IMR-90 (cell line): ENCODE measurements at regions not wholly inside any gene's neighbourhood (a gene's known extent, or its start where the extent isn't known, plus 50 kb on each side); places are given as distances from the start of the nearest gene placed in this dataset.

ENCODE experiments used
- ATAC-seq: fragments of 200-7000 bp; cut with Tn5 transposase; 2 replicates; pipeline ENCODE4 v1.9.1; 2020; ENCODE audit warnings: low read depth, mild to moderate bottlenecking, moderate library complexity
- BruUV-seq: library from RNA; stranded (reverse); fragments of 400-500 nt; replicated peaks from 2 replicates; lab custom pipeline; 2021; lab: Mats Ljungman, UMichigan
- CTCF ChIA-PET: fragments of 300-600 bp; formaldehyde crosslinking; extraction: SDS; loops from one replicate; lab custom pipeline; 2021; ENCODE audit warnings: antibody characterized with exemption; lab: Yijun Ruan, JAX
- POLR2A ChIA-PET: fragments of 300-600 bp; sonication (Branson Sonifier 250); formaldehyde crosslinking; loops from one replicate; lab custom pipeline; 2022; ENCODE audit warnings: antibody characterized with exemption; ENCODE audit not compliant: unreplicated experiment; lab: Charles Lee
- DNase-seq: peaks from one replicate; pipeline ENCODE4 v3.0.0; 2013
- H2AFZ ChIP-seq: replicated peaks from 2 replicates; pipeline ENCODE3; 2013; ENCODE audit warnings: low read length, mild to moderate bottlenecking; ENCODE audit not compliant: poor library complexity
- H2AK5ac ChIP-seq: 2 replicates; pipeline ENCODE4 v1.6.1; 2013; ENCODE audit warnings: low read depth, low read length, inconsistent platforms
- H2AK9ac ChIP-seq: replicated peaks from 2 replicates; pipeline ENCODE3; 2013; ENCODE audit warnings: mild to moderate bottlenecking, low read depth, low read length, moderate library complexity; ENCODE audit not compliant: poor library complexity
- H2BK120ac ChIP-seq: 2 replicates; pipeline ENCODE4 v1.6.1; 2013; ENCODE audit warnings: low read depth, low read length, inconsistent platforms
- H2BK15ac ChIP-seq: 3 replicates; pipeline ENCODE4 v1.6.1; 2013; ENCODE audit warnings: low read depth, low read length, inconsistent platforms
- H2BK20ac ChIP-seq: 2 replicates; pipeline ENCODE4 v1.6.1; 2013; ENCODE audit warnings: low read depth, mild to moderate bottlenecking, inconsistent platforms, low read length, moderate library complexity
- H2BK5ac ChIP-seq: 2 replicates; pipeline ENCODE4 v1.6.1; 2013; ENCODE audit warnings: mild to moderate bottlenecking, low read depth, low read length, inconsistent platforms; ENCODE audit not compliant: poor library complexity, severe bottlenecking
- H3K14ac ChIP-seq: replicated peaks from 2 replicates; pipeline ENCODE4 v1.6.1; 2013; ENCODE audit warnings: low read depth, low read length, inconsistent platforms
- H3K18ac ChIP-seq: 2 replicates; pipeline ENCODE4 v1.6.1; 2013; ENCODE audit warnings: low read depth, low read length, control low read depth
- H3K23ac ChIP-seq: 2 replicates; pipeline ENCODE4 v1.6.1; 2013; ENCODE audit warnings: low read depth, low read length, inconsistent platforms
- H3K27ac ChIP-seq: 2 replicates; pipeline ENCODE4 v1.5.1; 2013; ENCODE audit warnings: mild to moderate bottlenecking, control low read depth, low read length; ENCODE audit not compliant: insufficient read depth
- H3K27me3 ChIP-seq: 2 replicates; pipeline ENCODE4 v1.6.1; 2013; ENCODE audit warnings: low read length; ENCODE audit not compliant: control insufficient read depth, insufficient read depth
- H3K36me3 ChIP-seq: 2 replicates; pipeline ENCODE4 v1.6.1; 2013; ENCODE audit warnings: low read length, mixed read lengths; ENCODE audit not compliant: control insufficient read depth, insufficient read depth
- H3K4ac ChIP-seq: 2 replicates; pipeline ENCODE4 v1.6.1; 2013; ENCODE audit warnings: low read depth, low read length, inconsistent platforms
- H3K4me1 ChIP-seq: 2 replicates; pipeline ENCODE4 v1.6.1; 2013; ENCODE audit warnings: low read length, mixed read lengths; ENCODE audit not compliant: control insufficient read depth, insufficient read depth
- H3K4me2 ChIP-seq: 2 replicates; pipeline ENCODE4 v1.6.1; 2013; ENCODE audit warnings: low read depth, mild to moderate bottlenecking, control low read depth, low read length, moderate library complexity
- H3K4me3 ChIP-seq: 2 replicates; pipeline ENCODE4 v1.5.1; 2013; ENCODE audit warnings: low read depth, mild to moderate bottlenecking, control low read depth, low read length, moderate library complexity; ENCODE audit not compliant: insufficient read depth
- H3K56ac ChIP-seq: 2 replicates; pipeline ENCODE4 v1.6.1; 2013; ENCODE audit warnings: low read length, inconsistent platforms; ENCODE audit not compliant: insufficient read depth; ENCODE audit errors: extremely low read depth
- H3K79me1 ChIP-seq, 2 experiments: 2 replicates each; pipeline ENCODE4 v1.6.1; 2013; ENCODE audit warnings: low read length in 2 of 2, inconsistent platforms in 1 of 2, low read depth in 1 of 2
- H3K9ac ChIP-seq: 2 replicates; pipeline ENCODE4 v1.6.1; 2013; ENCODE audit warnings: low read depth, low read length, control low read depth
- H3K9me1 ChIP-seq: 2 replicates; pipeline ENCODE4 v1.6.1; 2013; ENCODE audit warnings: low read length, inconsistent platforms; ENCODE audit not compliant: insufficient read depth
- H3K9me3 ChIP-seq: 2 replicates; pipeline ENCODE4 v1.6.1; 2013; ENCODE audit warnings: low read length; ENCODE audit not compliant: control insufficient read depth, insufficient read depth
- H4K20me1 ChIP-seq: 2 replicates; pipeline ENCODE4 v1.6.1; 2013; ENCODE audit warnings: low read length, inconsistent platforms; ENCODE audit not compliant: insufficient read depth
- H4K5ac ChIP-seq: 2 replicates; pipeline ENCODE4 v1.6.1; 2013; ENCODE audit warnings: mild to moderate bottlenecking, low read depth, low read length, control low read depth
- H4K8ac ChIP-seq, 2 experiments: 2 replicates each; pipeline ENCODE4 v1.6.1; 2013; ENCODE audit warnings: low read depth in 2 of 2, low read length in 2 of 2, control low read depth in 1 of 2, inconsistent platforms in 1 of 2
- H4K91ac ChIP-seq: 2 replicates; pipeline ENCODE4 v1.6.1; 2013; ENCODE audit warnings: low read depth, low read length, inconsistent platforms; ENCODE audit not compliant: insufficient read depth
- BHLHE40 ChIP-seq: fragments of 150-350 bp; IDR thresholded peaks from 2 replicates; pipeline ENCODE4 v1.6.1; 2016; ENCODE audit warnings: mild to moderate bottlenecking, low read depth, low read length
- CEBPB ChIP-seq: IDR thresholded peaks from 2 replicates; pipeline ENCODE4 v1.6.1; 2012; ENCODE audit warnings: low read depth, low read length, improper control_type of control experiment
- ELK1 ChIP-seq: fragments of 150-350 bp; IDR thresholded peaks from 2 replicates; pipeline ENCODE4 v1.6.1; 2016; ENCODE audit warnings: low read depth, mild to moderate bottlenecking, low read length, moderate library complexity, borderline replicate concordance
- MAZ ChIP-seq: IDR thresholded peaks from 2 replicates; pipeline ENCODE4 v1.6.1; 2012; ENCODE audit warnings: low read depth, mild to moderate bottlenecking, low read length, improper control_type of control experiment, moderate library complexity, borderline replicate concordance
- MXI1 ChIP-seq: IDR thresholded peaks from 2 replicates; pipeline ENCODE4 v1.6.1; 2012; ENCODE audit warnings: low read depth, mild to moderate bottlenecking, low read length, moderate library complexity, borderline replicate concordance
- RAD21 ChIP-seq: IDR thresholded peaks from 2 replicates; pipeline ENCODE4 v1.6.1; 2012; ENCODE audit warnings: low read length, improper control_type of control experiment
- RFX5 ChIP-seq: IDR thresholded peaks from 2 replicates; pipeline ENCODE4 v1.8.0; 2012; ENCODE audit warnings: low read depth, mild to moderate bottlenecking, low read length, moderate library complexity
- USF2 ChIP-seq: fragments of 150-350 bp; IDR thresholded peaks from 2 replicates; pipeline ENCODE4 v1.6.1; 2017; ENCODE audit warnings: mild to moderate bottlenecking, antibody characterized with exemption, low read length, low read depth
- WGBS, 2 experiments: methylation state at CpG; one replicate each; pipeline versions ENCODE4 v1.1.5 to v1.1.7; 2013; ENCODE audit warnings: missing lambda C conversion rate in 2 of 2; ENCODE audit not compliant: insufficient read length in 1 of 2; ENCODE audit errors: extremely low coverage in 2 of 2; 5-methylcytosine and 5-hydroxymethylcytosine counted together
- dilution Hi-C: fragments of 300-500 bp; cut with HindIII; formaldehyde crosslinking; loops from one replicate; pipeline ENCODE4 v1.14.3; 2018; ENCODE audit warnings: low sequenced_read_pairs; ENCODE audit not compliant: unreplicated experiment
- in situ Hi-C: fragments of 300-500 bp; cut with MboI; formaldehyde crosslinking; loops from 3 replicates; pipeline ENCODE4 v1.14.3; 2019; ENCODE audit warnings: low sequenced_read_pairs, inconsistent platforms, mixed read lengths
- intact Hi-C: fragments of 100-400 bp; cut with micrococcal nuclease; formaldehyde crosslinking; loops from 2 replicates; pipeline ENCODE4 v1.10.0; 2022

- Histone ChIP-seq H2BK15ac (peak overlapping the region; percentile 85; the same call in 1 of the 3 replicates), H3K4me2 (no peak overlapping the region), H3K14ac (no peak overlapping the region), H3K9ac (no peak overlapping the region), H3K9me1 (no peaks in the 10 kb centered on the region), H3K36me3 (no peaks in the 10 kb centered on the region), H3K27ac (peak overlapping the region; percentile 46; the same call in 1 of the 2 replicates), H3K56ac (no peak overlapping the region), H2BK5ac (no peak overlapping the region), H3K23ac (peak overlapping the region; percentile 13; the same call in 1 of the 2 replicates), H3K18ac (peak overlapping the region; percentile 83), H3K9me3 (no peaks in the 10 kb centered on the region; the same call in 1 of the 2 replicates), H3K27me3 (no peaks in the 10 kb centered on the region), H2AK5ac (no peak overlapping the region), H3K4me3 (no peak overlapping the region), H2AK9ac (no peak overlapping the region), H3K4me1 (peaks cover 2% of the 10 kb centered on the region; the same call in 1 of the 2 replicates), H4K5ac (peak overlapping the region; percentile 63), H2BK120ac (peak overlapping the region; percentile 50), H4K8ac (peak overlapping the region in 1 of 2 experiments; percentile 63; a peak in 2 of 4 replicates), H3K79me1 (no peaks in the 10 kb centered on the region), H4K91ac (peak overlapping the region; percentile 55; the same call in 1 of the 2 replicates), H3K4ac (peak overlapping the region; percentile 4; the same call in 1 of the 2 replicates), H2BK20ac (peak overlapping the region; percentile 8; the same call in 1 of the 2 replicates), H4K20me1 (no peaks in the 10 kb centered on the region), H2AFZ (no peak overlapping the region)
- ChIA-PET POLR2A (interaction anchor here (0.5 kb wide), 1 partner anchor 154 kb away, joined by 3 read pairs; no protein-coding TSS in a partner anchor), CTCF (no interaction called here)
- peak; percentile 32; the same call in 1 of the 2 replicates for ATAC-seq
- intact Hi-C loops (no loop called here), in situ Hi-C loops (no loop called here), dilution Hi-C loops (no loop called here)
- BruUV-seq, result no TSS peak
- no CpG with 5 or more reads among the region's 1 CpG for WGBS, 2 experiments
- DNase-seq, result no peak
- no peak for TF ChIP-seq BHLHE40
- TF ChIP-seq RFX5, result no peak
- TF ChIP-seq ELK1, result no peak
- TF ChIP-seq RAD21, result no peak
- TF ChIP-seq MAZ, result no peak
- TF ChIP-seq CEBPB, result no peak
- no peak for TF ChIP-seq MXI1
- TF ChIP-seq USF2, result no peak
These were observed 255.2 kb upstream of the FAR2 start for GRCh38 chr12:28893856-28894255.
